GM12878 (cell line): ENCODE measurements at regions not wholly inside any gene's neighbourhood (a gene's known extent, or its start where the extent isn't known, plus 50 kb on each side); places are given as distances from the start of the nearest gene placed in this dataset.

Experiments
- ATAC-seq: fragments of 200-7000 bp; cut with Tn5 transposase; 3 replicates; pipeline ENCODE4 v1.9.1; 2020; ENCODE audit warnings: mild to moderate bottlenecking, moderate library complexity
- BruUV-seq: library from RNA; stranded (reverse); fragments of 400-500 nt; replicated peaks from 2 replicates; lab custom pipeline; 2021; lab: Mats Ljungman, UMichigan
- CTCF ChIA-PET: fragments of 300-600 bp; sonication (Branson Sonifier 250); formaldehyde crosslinking; extraction: SDS; loops from one replicate; lab custom pipeline; 2021; ENCODE audit warnings: inconsistent platforms; lab: Yijun Ruan, JAX
- POLR2A ChIA-PET: fragments of 350-600 bp; formaldehyde crosslinking; extraction: SDS; loops from one replicate; lab custom pipeline; 2021; ENCODE audit warnings: inconsistent platforms; lab: Charles Lee
- RAD21 ChIA-PET: fragments of 300-600 bp; sonication (Branson Sonifier 250); formaldehyde crosslinking; loops from one replicate; lab custom pipeline; 2023; ENCODE audit warnings: antibody characterized with exemption; ENCODE audit not compliant: unreplicated experiment; lab: Charles Lee
- SMC1A ChIA-PET: fragments of 300-600 bp; sonication (Branson Sonifier 250); formaldehyde crosslinking; loops from one replicate; lab custom pipeline; 2023; ENCODE audit not compliant: unreplicated experiment, uncharacterized antibody; lab: Charles Lee
- DNase-seq: peaks from one replicate; pipeline ENCODE4 v3.0.0-alpha.2; 2011; ENCODE audit warnings: low read depth, low spot score
- FAIRE-seq: peaks from 3 replicates; lab custom pipeline; 2011; peaks lifted over from hg19 to GRCh38; lab: Jason Lieb, UNC
- H2AFZ ChIP-seq: 2 replicates; pipeline ENCODE4 v1.6.0; 2011; ENCODE audit warnings: low read depth, low read length, control low read depth; ENCODE audit not compliant: control insufficient read depth
- H3K27ac ChIP-seq: 2 replicates; pipeline ENCODE4 v1.5.1; 2011; ENCODE audit warnings: control low read depth; ENCODE audit not compliant: control insufficient read depth, insufficient read depth
- H3K27me3 ChIP-seq, 2 experiments: replicated peaks in 1 of 2; 2 replicates each; pipeline versions ENCODE4 v1.6.0 to v1.6.1; 2011; ENCODE audit warnings: low read length in 1 of 2; ENCODE audit not compliant: control insufficient read depth in 2 of 2, insufficient read depth in 2 of 2
- H3K36me3 ChIP-seq, 2 experiments: 2 replicates each; pipeline ENCODE4 v1.5.1; 2011; ENCODE audit warnings: low read length in 1 of 2; ENCODE audit not compliant: control insufficient read depth in 2 of 2, insufficient read depth in 2 of 2
- H3K4me1 ChIP-seq: 2 replicates; pipeline ENCODE4 v1.6.1; 2011; ENCODE audit warnings: mild to moderate bottlenecking, low read length, moderate library complexity, mixed read lengths; ENCODE audit not compliant: control insufficient read depth, insufficient read depth
- H3K4me2 ChIP-seq: 2 replicates; pipeline ENCODE4 v1.6.0; 2011; ENCODE audit warnings: control low read depth; ENCODE audit not compliant: control insufficient read depth, insufficient read depth
- H3K4me3 ChIP-seq: fragments of 200-600 bp; sonication (generic); 2 replicates; pipeline ENCODE4 v1.5.1; 2016
- H3K79me2 ChIP-seq: 2 replicates; pipeline ENCODE4 v1.6.0; 2011; ENCODE audit warnings: low read length; ENCODE audit not compliant: control insufficient read depth, insufficient read depth
- H3K9ac ChIP-seq: 2 replicates; pipeline ENCODE4 v1.8.0; 2011; ENCODE audit warnings: low read length, control low read depth, mixed read lengths; ENCODE audit not compliant: control insufficient read depth, insufficient read depth
- H3K9me3 ChIP-seq: replicated peaks from 3 replicates; pipeline ENCODE4 v1.5.1; 2011; ENCODE audit warnings: mild to moderate bottlenecking, low read length; ENCODE audit not compliant: control insufficient read depth, insufficient read depth
- H4K20me1 ChIP-seq: 2 replicates; pipeline ENCODE4 v1.6.0; 2011; ENCODE audit not compliant: control insufficient read depth, insufficient read depth
- CHD2 ChIP-seq: IDR thresholded peaks from 2 replicates; pipeline ENCODE4 v1.6.1; 2011; ENCODE audit warnings: low read depth, low read length, improper control_type of control experiment, borderline replicate concordance
- DPF2 ChIP-seq: fragments of 450-650 bp; IDR thresholded peaks from 2 replicates; pipeline ENCODE4 v1.6.1; 2017; ENCODE audit warnings: mild to moderate bottlenecking
- EGR1 ChIP-seq, 2 experiments: IDR thresholded peaks; 1 replicate in 1 of 2; 2 replicates in 1 of 2; pipeline ENCODE4 v1.6.1; 2011 to 2012; ENCODE audit warnings: low read depth in 2 of 2, low read length in 2 of 2, borderline replicate concordance in 1 of 2, mild to moderate bottlenecking in 1 of 2, moderate library complexity in 1 of 2
- EZH2 ChIP-seq: IDR thresholded peaks from 2 replicates; pipeline ENCODE4 v1.6.1; 2012; ENCODE audit warnings: low read depth, mild to moderate bottlenecking, control low read depth, inconsistent platforms, low read length, borderline replicate concordance; ENCODE audit not compliant: control insufficient read depth
- HDAC6 ChIP-seq: fragments of 200-600 bp; sonication (generic); IDR thresholded peaks from one replicate; pipeline ENCODE4 v1.8.0; 2017; ENCODE audit warnings: antibody characterized with exemption; ENCODE audit not compliant: unreplicated experiment
- IKZF2 ChIP-seq, 2 experiments: fragments of 450-650 bp; IDR thresholded peaks; 2 replicates each; pipeline ENCODE4 v1.6.1; 2017; ENCODE audit warnings: mild to moderate bottlenecking in 2 of 2, moderate library complexity in 2 of 2
- JUND ChIP-seq: IDR thresholded peaks from 2 replicates; pipeline ENCODE4 v1.6.1; 2012; ENCODE audit warnings: low read depth, mild to moderate bottlenecking, low read length, improper control_type of control experiment, moderate library complexity
- NBN ChIP-seq: fragments of 450-650 bp; IDR thresholded peaks from 2 replicates; pipeline ENCODE4 v1.6.1; 2016
- NR2C2 ChIP-seq: IDR thresholded peaks from 2 replicates; pipeline ENCODE4 v1.6.1; 2011; ENCODE audit warnings: borderline replicate concordance, low read depth; ENCODE audit not compliant: control insufficient read depth, insufficient read length
- POLR2AphosphoS2 ChIP-seq: IDR thresholded peaks from 2 replicates; pipeline ENCODE4 v1.6.1; 2011; ENCODE audit warnings: low read depth, mild to moderate bottlenecking, low read length, improper control_type of control experiment, moderate library complexity
- POLR2AphosphoS5 ChIP-seq: IDR thresholded peaks from 2 replicates; pipeline ENCODE4 v1.6.1; 2011; ENCODE audit warnings: mild to moderate bottlenecking, low read length, inconsistent platforms
- RAD51 ChIP-seq: fragments of 450-650 bp; IDR thresholded peaks from 2 replicates; pipeline ENCODE4 v1.6.1; 2016; ENCODE audit warnings: moderate library complexity, mild to moderate bottlenecking, inconsistent platforms
- SIX5 ChIP-seq: IDR thresholded peaks from 2 replicates; pipeline ENCODE4 v1.6.1; 2011; ENCODE audit warnings: mild to moderate bottlenecking, low read depth, low read length, moderate library complexity; ENCODE audit not compliant: severe bottlenecking
- SRF ChIP-seq, 2 experiments: IDR thresholded peaks; 2 replicates each; pipeline ENCODE4 v1.6.1; 2011; ENCODE audit warnings: low read depth in 2 of 2, low read length in 2 of 2, mild to moderate bottlenecking in 1 of 2, moderate library complexity in 1 of 2
- YY1 ChIP-seq: IDR thresholded peaks from 2 replicates; pipeline ENCODE4 v1.6.1; 2011; ENCODE audit warnings: low read depth, mild to moderate bottlenecking, low read length
- in situ Hi-C: fragments of 300-500 bp; cut with MboI; formaldehyde crosslinking; loops from 9 replicates; pipeline ENCODE4 v1.14.3; 2018; ENCODE audit warnings: mixed read lengths
- intact Hi-C: fragments of 100-400 bp; cut with micrococcal nuclease; formaldehyde crosslinking; loops from one replicate; pipeline ENCODE4 v1.14.2; 2022; ENCODE audit not compliant: unreplicated experiment
- TF ChIP-seq, protein P1 (sequence below): fragments of 150-350 bp; IDR thresholded peaks from 2 replicates; pipeline ENCODE4 v1.6.1; 2014; ENCODE audit warnings: mild to moderate bottlenecking, low read depth, low read length
- TF ChIP-seq, protein P2 (sequence below): IDR thresholded peaks from 2 replicates; pipeline ENCODE4 v1.6.1; 2012; ENCODE audit warnings: low read length, inconsistent platforms
- TF ChIP-seq, protein P3 (sequence below): fragments of 450-650 bp; IDR thresholded peaks from 2 replicates; pipeline ENCODE4 v1.6.1; 2018; ENCODE audit warnings: mild to moderate bottlenecking, low read depth, moderate library complexity; ENCODE audit not compliant: partially characterized antibody

DNA sequence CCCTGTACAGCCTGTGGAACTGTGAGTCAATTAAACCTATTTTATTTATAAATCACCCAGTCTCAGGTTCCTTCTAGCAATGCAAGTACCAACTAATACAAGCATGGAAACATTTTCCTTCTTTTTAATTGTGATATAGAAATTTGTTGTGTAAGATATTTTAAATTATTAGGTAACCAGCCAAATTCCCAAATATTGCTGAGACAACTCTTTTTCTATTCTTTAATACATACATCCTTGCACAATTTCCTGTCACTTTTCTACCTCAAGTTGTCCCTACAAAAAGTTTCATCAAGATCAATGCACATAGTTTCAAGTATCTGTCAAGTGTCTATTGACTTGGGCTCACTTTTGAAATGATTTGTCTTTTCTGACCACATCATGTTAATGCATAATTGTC is 488.6 kb downstream of the ACTL7B start:
- no peaks in the 10 kb centered on the region for H3K36me3 ChIP-seq
- H3K27me3 ChIP-seq, result no peaks in the 10 kb centered on the region
- H3K4me2 ChIP-seq, result no peak overlapping the region
- no peak overlapping the region for H3K27ac ChIP-seq
- H2AFZ ChIP-seq, result no peak overlapping the region
- ChIA-PET POLR2A (no interaction called here), SMC1A (no interaction called here), RAD21 (no interaction called here), CTCF (no interaction called here)
- in situ Hi-C loops (no loop called here), intact Hi-C loops (no loop called here)
- H3K9me3 ChIP-seq, result no peaks in the 10 kb centered on the region
- H3K4me3 ChIP-seq, result no peak overlapping the region
- no peaks in the 10 kb centered on the region for H3K4me1 ChIP-seq
- H3K79me2 ChIP-seq, result no peaks in the 10 kb centered on the region
- FAIRE-seq (no peak), DNase-seq (no peak), ATAC-seq (no peak)
- no TSS peak for BruUV-seq
- H4K20me1 ChIP-seq, result no peaks in the 10 kb centered on the region
- TF ChIP-seq, protein P1, sequence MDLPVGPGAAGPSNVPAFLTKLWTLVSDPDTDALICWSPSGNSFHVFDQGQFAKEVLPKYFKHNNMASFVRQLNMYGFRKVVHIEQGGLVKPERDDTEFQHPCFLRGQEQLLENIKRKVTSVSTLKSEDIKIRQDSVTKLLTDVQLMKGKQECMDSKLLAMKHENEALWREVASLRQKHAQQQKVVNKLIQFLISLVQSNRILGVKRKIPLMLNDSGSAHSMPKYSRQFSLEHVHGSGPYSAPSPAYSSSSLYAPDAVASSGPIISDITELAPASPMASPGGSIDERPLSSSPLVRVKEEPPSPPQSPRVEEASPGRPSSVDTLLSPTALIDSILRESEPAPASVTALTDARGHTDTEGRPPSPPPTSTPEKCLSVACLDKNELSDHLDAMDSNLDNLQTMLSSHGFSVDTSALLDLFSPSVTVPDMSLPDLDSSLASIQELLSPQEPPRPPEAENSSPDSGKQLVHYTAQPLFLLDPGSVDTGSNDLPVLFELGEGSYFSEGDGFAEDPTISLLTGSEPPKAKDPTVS, result no peak
- TF ChIP-seq EGR1 (IDR thresholded peaks at IDR 0.05; ENCODE audit: borderline replicate concordance in 1 of 2, low read depth in 2 of 2, low read length in 2 of 2) (no peak), YY1 (no peak), SIX5 (no peak), EZH2 (no peak), IKZF2 (IDR thresholded peaks at IDR 0.05) (no peak), SRF (IDR thresholded peaks at IDR 0.05; ENCODE audit: low read depth in 2 of 2, low read length in 2 of 2) (no peak), HDAC6 (no peak), NR2C2 (no peak), POLR2AphosphoS2 (no peak), JUND (no peak), RAD51 (no peak), CHD2 (no peak), NBN (no peak), POLR2AphosphoS5 (no peak), DPF2 (no peak)
- TF ChIP-seq, protein P2, sequence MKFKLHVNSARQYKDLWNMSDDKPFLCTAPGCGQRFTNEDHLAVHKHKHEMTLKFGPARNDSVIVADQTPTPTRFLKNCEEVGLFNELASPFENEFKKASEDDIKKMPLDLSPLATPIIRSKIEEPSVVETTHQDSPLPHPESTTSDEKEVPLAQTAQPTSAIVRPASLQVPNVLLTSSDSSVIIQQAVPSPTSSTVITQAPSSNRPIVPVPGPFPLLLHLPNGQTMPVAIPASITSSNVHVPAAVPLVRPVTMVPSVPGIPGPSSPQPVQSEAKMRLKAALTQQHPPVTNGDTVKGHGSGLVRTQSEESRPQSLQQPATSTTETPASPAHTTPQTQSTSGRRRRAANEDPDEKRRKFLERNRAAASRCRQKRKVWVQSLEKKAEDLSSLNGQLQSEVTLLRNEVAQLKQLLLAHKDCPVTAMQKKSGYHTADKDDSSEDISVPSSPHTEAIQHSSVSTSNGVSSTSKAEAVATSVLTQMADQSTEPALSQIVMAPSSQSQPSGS, result no peak
- TF ChIP-seq, protein P3, sequence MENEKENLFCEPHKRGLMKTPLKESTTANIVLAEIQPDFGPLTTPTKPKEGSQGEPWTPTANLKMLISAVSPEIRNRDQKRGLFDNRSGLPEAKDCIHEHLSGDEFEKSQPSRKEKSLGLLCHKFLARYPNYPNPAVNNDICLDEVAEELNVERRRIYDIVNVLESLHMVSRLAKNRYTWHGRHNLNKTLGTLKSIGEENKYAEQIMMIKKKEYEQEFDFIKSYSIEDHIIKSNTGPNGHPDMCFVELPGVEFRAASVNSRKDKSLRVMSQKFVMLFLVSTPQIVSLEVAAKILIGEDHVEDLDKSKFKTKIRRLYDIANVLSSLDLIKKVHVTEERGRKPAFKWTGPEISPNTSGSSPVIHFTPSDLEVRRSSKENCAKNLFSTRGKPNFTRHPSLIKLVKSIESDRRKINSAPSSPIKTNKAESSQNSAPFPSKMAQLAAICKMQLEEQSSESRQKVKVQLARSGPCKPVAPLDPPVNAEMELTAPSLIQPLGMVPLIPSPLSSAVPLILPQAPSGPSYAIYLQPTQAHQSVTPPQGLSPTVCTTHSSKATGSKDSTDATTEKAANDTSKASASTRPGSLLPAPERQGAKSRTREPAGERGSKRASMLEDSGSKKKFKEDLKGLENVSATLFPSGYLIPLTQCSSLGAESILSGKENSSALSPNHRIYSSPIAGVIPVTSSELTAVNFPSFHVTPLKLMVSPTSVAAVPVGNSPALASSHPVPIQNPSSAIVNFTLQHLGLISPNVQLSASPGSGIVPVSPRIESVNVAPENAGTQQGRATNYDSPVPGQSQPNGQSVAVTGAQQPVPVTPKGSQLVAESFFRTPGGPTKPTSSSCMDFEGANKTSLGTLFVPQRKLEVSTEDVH, result no peak
- no peak overlapping the region for H3K9ac ChIP-seq
